HEK293 (cell line): ENCODE measurements at regions not wholly inside any gene's neighbourhood (a gene's known extent, or its start where the extent isn't known, plus 50 kb on each side); places are given as distances from the start of the nearest gene placed in this dataset.

Experiments used
- CTCF ChIA-PET: fragments of 350-600 bp; formaldehyde crosslinking; extraction: SDS; loops from one replicate; lab custom pipeline; 2021; ENCODE audit warnings: antibody characterized with exemption; lab: Yijun Ruan, JAX
- POLR2A ChIA-PET: fragments of 300-600 bp; formaldehyde crosslinking; extraction: SDS; loops from one replicate; lab custom pipeline; 2020; ENCODE audit warnings: antibody characterized with exemption, inconsistent platforms; lab: Yijun Ruan, JAX
- H3K27ac ChIP-seq: fragments of 200-500 bp; sonication (Bioruptor generic); 2 replicates; pipeline ENCODE4 v1.5.1; 2014; ENCODE audit warnings: low read depth, low read length, control low read depth, inconsistent platforms; ENCODE audit errors: extremely low read depth
- H3K36me3 ChIP-seq, 2 experiments: fragments of 200-500 bp in 1 of 2; sonication (Bioruptor generic) in 1 of 2; 1 replicate in 1 of 2; 2 replicates in 1 of 2; pipeline ENCODE4 v1.5.1; 2014 to 2017; ENCODE audit warnings: inconsistent platforms in 2 of 2, low read length in 2 of 2; ENCODE audit not compliant: control insufficient read depth in 2 of 2, insufficient read depth in 1 of 2
- H3K4me1 ChIP-seq: fragments of 200-500 bp; sonication (Bioruptor generic); 2 replicates; pipeline ENCODE4 v1.5.1; 2014; ENCODE audit warnings: mild to moderate bottlenecking, low read length, inconsistent platforms; ENCODE audit not compliant: control insufficient read depth, insufficient read depth
- H3K4me3 ChIP-seq: 2 replicates; pipeline ENCODE4 v1.5.1; 2011; ENCODE audit warnings: low read depth, mild to moderate bottlenecking, control low read depth, low read length, moderate library complexity
- H3K9me3 ChIP-seq: fragments of 200-500 bp; sonication (Bioruptor generic); 2 replicates; pipeline ENCODE4 v1.5.1; 2014; ENCODE audit warnings: low read depth, low read length, inconsistent platforms; ENCODE audit not compliant: control insufficient read depth, insufficient read depth
- GLI2 ChIP-seq: fragments of 450-650 bp; formaldehyde crosslinking; IDR thresholded peaks from 2 replicates; pipeline ENCODE4; 2017; ENCODE audit warnings: missing biosample characterization, missing genetic modification characterization, low read depth, borderline replicate concordance
- KLF1 ChIP-seq: fragments of 450-650 bp; formaldehyde crosslinking; IDR thresholded peaks from 2 replicates; pipeline ENCODE4 v1.5.1; 2016; ENCODE audit warnings: missing biosample characterization, missing genetic modification characterization
- KLF10 ChIP-seq: fragments of 450-650 bp; IDR thresholded peaks from 2 replicates; pipeline ENCODE4 v1.5.1; 2018; ENCODE audit warnings: missing biosample characterization, mild to moderate bottlenecking, missing genetic modification characterization
- MEIS1 ChIP-seq: sonication (generic); formaldehyde crosslinking; IDR thresholded peaks from 2 replicates; pipeline ENCODE4 v1.8.1; 2022; ENCODE audit warnings: missing genetic modification reagents, mild to moderate bottlenecking, borderline replicate concordance
- MZF1 ChIP-seq: fragments of 450-650 bp; formaldehyde crosslinking; IDR thresholded peaks from 2 replicates; pipeline ENCODE4 v1.5.1; 2017; ENCODE audit warnings: missing biosample characterization, missing genetic modification characterization, borderline replicate concordance
- PBX3 ChIP-seq: sonication (generic); formaldehyde crosslinking; IDR thresholded peaks from 2 replicates; pipeline ENCODE4 v1.8.1; 2022; ENCODE audit warnings: mild to moderate bottlenecking, moderate library complexity, missing genetic modification reagents
- YY2 ChIP-seq: fragments of 450-650 bp; formaldehyde crosslinking; IDR thresholded peaks from 2 replicates; pipeline ENCODE4 v1.5.1; 2016; ENCODE audit warnings: missing biosample characterization, missing genetic modification characterization
- ZBTB17 ChIP-seq: fragments of 450-650 bp; formaldehyde crosslinking; IDR thresholded peaks from 2 replicates; pipeline ENCODE4 v1.5.1; 2016; ENCODE audit warnings: missing biosample characterization, missing genetic modification characterization
- ZNF140 ChIP-seq: fragments of 450-650 bp; formaldehyde crosslinking; IDR thresholded peaks from 2 replicates; pipeline ENCODE4 v1.5.1; 2016; ENCODE audit warnings: missing biosample characterization, missing genetic modification characterization
- ZNF423 ChIP-seq: fragments of 450-650 bp; formaldehyde crosslinking; IDR thresholded peaks from 2 replicates; pipeline ENCODE4 v1.5.1; 2016; ENCODE audit warnings: missing biosample characterization, missing genetic modification characterization
- ZNF501 ChIP-seq: fragments of 450-650 bp; formaldehyde crosslinking; IDR thresholded peaks from 2 replicates; pipeline ENCODE4 v1.5.1; 2016; ENCODE audit warnings: missing biosample characterization, missing genetic modification characterization
- ZNF514 ChIP-seq: fragments of 450-650 bp; formaldehyde crosslinking; IDR thresholded peaks from 2 replicates; pipeline ENCODE4 v1.5.1; 2016; ENCODE audit warnings: missing biosample characterization, missing genetic modification characterization
- ZNF560 ChIP-seq: fragments of 450-650 bp; formaldehyde crosslinking; IDR thresholded peaks from 2 replicates; pipeline ENCODE4 v1.5.1; 2017; ENCODE audit warnings: missing biosample characterization, missing genetic modification characterization, borderline replicate concordance
- ZNF600 ChIP-seq: fragments of 450-650 bp; formaldehyde crosslinking; IDR thresholded peaks from 2 replicates; pipeline ENCODE4 v1.5.1; 2016; ENCODE audit warnings: missing biosample characterization, missing genetic modification characterization
- ZNF623 ChIP-seq: fragments of 450-650 bp; formaldehyde crosslinking; IDR thresholded peaks from 2 replicates; pipeline ENCODE4 v1.5.1; 2016; ENCODE audit warnings: missing biosample characterization, missing genetic modification characterization
- ZNF629 ChIP-seq: fragments of 450-650 bp; formaldehyde crosslinking; IDR thresholded peaks from 2 replicates; pipeline ENCODE4 v1.5.1; 2017; ENCODE audit warnings: missing biosample characterization, missing genetic modification characterization
- ZNF654 ChIP-seq: fragments of 450-650 bp; formaldehyde crosslinking; IDR thresholded peaks from 2 replicates; pipeline ENCODE4 v1.5.1; 2016; ENCODE audit warnings: low read depth, missing biosample characterization, missing genetic modification characterization
- ZNF670 ChIP-seq: fragments of 450-650 bp; formaldehyde crosslinking; IDR thresholded peaks from 2 replicates; pipeline ENCODE4 v1.5.1; 2016; ENCODE audit warnings: missing biosample characterization, missing genetic modification characterization, low read depth
- ZNF830 ChIP-seq: fragments of 450-650 bp; IDR thresholded peaks from 2 replicates; pipeline ENCODE4 v1.5.0; 2018; ENCODE audit warnings: missing biosample characterization, missing genetic modification characterization, low read depth, mild to moderate bottlenecking, moderate library complexity
- ZNF837 ChIP-seq: fragments of 450-650 bp; formaldehyde crosslinking; IDR thresholded peaks from 2 replicates; pipeline ENCODE4 v1.5.1; 2016; ENCODE audit warnings: missing biosample characterization, missing genetic modification characterization
- TF ChIP-seq, protein P1 (sequence below): fragments of 450-650 bp; formaldehyde crosslinking; IDR thresholded peaks from 2 replicates; pipeline ENCODE4 v1.5.0; 2017; ENCODE audit warnings: missing biosample characterization, missing genetic modification characterization, borderline replicate concordance
- TF ChIP-seq, protein P2 (sequence below): fragments of 450-650 bp; formaldehyde crosslinking; IDR thresholded peaks from 2 replicates; pipeline ENCODE4 v1.5.1; 2016; ENCODE audit warnings: missing biosample characterization, missing genetic modification characterization

DNA sequence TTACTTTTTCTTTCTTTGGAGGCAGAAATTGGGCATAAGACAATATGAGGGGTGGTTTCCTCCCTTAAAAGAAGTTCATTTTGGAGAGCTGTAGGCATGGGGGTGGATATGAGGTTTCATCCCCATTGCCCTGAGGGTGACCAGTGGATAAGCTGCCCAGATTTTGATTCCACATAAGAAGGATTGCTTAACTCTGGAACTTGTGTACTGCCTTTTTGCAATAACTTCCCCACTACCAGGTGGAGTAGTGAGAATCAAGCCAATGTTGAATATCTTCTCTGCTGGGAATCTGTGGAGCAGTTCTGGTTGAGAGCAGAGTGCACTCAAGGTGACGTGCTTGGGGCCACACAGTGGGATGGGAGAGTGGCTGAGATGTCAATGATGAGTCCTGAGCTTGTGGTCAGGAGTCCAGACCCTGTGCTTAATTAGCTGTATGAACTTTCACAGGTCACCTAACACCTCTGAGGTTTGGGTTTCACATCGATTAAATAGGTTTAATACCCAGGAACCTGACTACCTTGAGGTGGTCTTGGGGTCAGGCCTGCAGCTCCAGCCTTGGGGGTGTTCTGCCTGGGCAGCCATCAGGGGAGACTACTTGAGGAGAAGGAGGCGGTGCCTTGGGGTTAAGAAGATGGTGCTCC is 152.9 kb downstream of the FCRL5 start:
- ChIA-PET POLR2A (interaction anchor here (0.9 kb wide), 1 partner anchor 9 kb away, joined by 4 read pairs; no protein-coding TSS in a partner anchor), CTCF (no interaction called here)
- Histone ChIP-seq H3K4me1 (no peaks in the 10 kb centered on the region), H3K36me3 (no peaks in the 10 kb centered on the region), H3K4me3 (no peak overlapping the region), H3K9me3 (no peaks in the 10 kb centered on the region), H3K27ac (no peak overlapping the region)
- TF ChIP-seq KLF1 (tag by site-specific recombination) (no peak), MEIS1 (no peak), ZNF140 (tag by site-specific recombination) (no peak), ZNF501 (no peak)

DNA sequence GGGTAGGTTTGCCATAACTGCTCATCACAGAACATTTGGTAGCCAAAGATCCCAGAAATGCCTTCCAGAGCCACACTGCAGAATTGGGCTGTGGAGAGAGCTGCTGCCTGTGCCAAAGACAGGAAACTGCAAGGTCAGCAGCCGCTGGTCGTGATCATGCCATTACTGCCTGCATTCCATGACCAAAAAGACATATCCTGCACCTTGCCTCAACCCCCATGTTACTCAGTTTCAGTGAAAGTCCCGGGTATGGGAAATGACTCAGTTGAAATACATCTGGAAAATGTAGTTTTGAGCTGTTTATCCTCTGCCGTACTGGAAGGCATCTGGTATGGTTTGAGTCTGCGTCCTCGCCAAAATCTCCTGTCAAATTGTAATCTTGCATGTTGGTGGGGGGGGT is 161.7 kb downstream of the FCRL5 start:
- H3K27ac ChIP-seq, result no peak overlapping the region
- ChIA-PET CTCF (interaction anchor here (0.6 to 1.5 kb wide), 4 partner anchors 13 to 129 kb away, joined by 3 to 10 read pairs (median 6); no protein-coding TSS in a partner anchor), POLR2A (interaction anchor here (0.6 kb wide), 1 partner anchor 9 kb away, joined by 4 read pairs; no protein-coding TSS in a partner anchor)
- TF ChIP-seq KLF1 (tag by site-specific recombination), result no peak
- no peak for TF ChIP-seq PBX3
- TF ChIP-seq ZNF670 (tag by site-specific recombination), result no peak
- TF ChIP-seq ZNF600 (tag by site-specific recombination), result no peak
- TF ChIP-seq, protein P1, sequence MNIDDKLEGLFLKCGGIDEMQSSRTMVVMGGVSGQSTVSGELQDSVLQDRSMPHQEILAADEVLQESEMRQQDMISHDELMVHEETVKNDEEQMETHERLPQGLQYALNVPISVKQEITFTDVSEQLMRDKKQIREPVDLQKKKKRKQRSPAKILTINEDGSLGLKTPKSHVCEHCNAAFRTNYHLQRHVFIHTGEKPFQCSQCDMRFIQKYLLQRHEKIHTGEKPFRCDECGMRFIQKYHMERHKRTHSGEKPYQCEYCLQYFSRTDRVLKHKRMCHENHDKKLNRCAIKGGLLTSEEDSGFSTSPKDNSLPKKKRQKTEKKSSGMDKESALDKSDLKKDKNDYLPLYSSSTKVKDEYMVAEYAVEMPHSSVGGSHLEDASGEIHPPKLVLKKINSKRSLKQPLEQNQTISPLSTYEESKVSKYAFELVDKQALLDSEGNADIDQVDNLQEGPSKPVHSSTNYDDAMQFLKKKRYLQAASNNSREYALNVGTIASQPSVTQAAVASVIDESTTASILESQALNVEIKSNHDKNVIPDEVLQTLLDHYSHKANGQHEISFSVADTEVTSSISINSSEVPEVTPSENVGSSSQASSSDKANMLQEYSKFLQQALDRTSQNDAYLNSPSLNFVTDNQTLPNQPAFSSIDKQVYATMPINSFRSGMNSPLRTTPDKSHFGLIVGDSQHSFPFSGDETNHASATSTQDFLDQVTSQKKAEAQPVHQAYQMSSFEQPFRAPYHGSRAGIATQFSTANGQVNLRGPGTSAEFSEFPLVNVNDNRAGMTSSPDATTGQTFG (tag by site-specific recombination), result no peak
- no peak for TF ChIP-seq ZNF830 (tag by site-specific recombination)
- TF ChIP-seq ZNF623 (tag by site-specific recombination), result no peak
- no peak for TF ChIP-seq GLI2
- H3K4me3 ChIP-seq, result no peak overlapping the region
- no peaks in the 10 kb centered on the region for H3K36me3 ChIP-seq
- H3K4me1 ChIP-seq, result no peaks in the 10 kb centered on the region
- no peaks in the 10 kb centered on the region for H3K9me3 ChIP-seq

DNA sequence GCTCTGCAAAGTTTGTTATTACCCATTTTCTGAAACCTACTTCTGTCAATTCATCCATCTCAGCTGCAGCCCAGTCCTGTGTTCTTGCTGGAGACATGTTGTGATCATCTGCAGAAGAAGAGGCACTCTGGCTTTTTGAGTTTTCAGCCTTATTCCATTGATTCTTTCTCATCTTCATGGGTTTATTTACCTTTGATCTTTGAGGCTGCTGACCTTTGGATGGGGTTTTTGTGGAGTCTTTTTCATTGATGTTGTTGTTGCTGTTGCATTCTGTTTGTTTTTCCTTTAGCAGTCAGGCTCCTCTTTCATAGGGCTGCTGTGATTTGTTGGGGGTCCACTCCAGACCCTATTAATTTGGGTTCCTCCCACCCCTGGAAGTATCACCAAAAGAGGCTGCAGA is 164.3 kb downstream of the FCRL5 start:
- POLR2A ChIA-PET, result no interaction called here
- H3K9me3 ChIP-seq, result no peaks in the 10 kb centered on the region
- H3K4me1 ChIP-seq, result no peaks in the 10 kb centered on the region
- H3K4me3 ChIP-seq, result no peak overlapping the region
- H3K36me3 ChIP-seq, result no peaks in the 10 kb centered on the region
- no peak overlapping the region for H3K27ac ChIP-seq
- TF ChIP-seq ZNF837 (no peak), ZNF514 (tag by site-specific recombination) (no peak), ZBTB17 (tag by site-specific recombination) (no peak), MZF1 (tag by site-specific recombination) (no peak), ZNF830 (tag by site-specific recombination) (no peak), ZNF629 (no peak), ZNF560 (tag by site-specific recombination) (no peak), ZNF423 (tag by site-specific recombination) (no peak), ZNF600 (tag by site-specific recombination) (no peak), KLF10 (no peak), YY2 (no peak), ZNF670 (tag by site-specific recombination) (no peak), ZNF654 (no peak)
- TF ChIP-seq, protein P2, sequence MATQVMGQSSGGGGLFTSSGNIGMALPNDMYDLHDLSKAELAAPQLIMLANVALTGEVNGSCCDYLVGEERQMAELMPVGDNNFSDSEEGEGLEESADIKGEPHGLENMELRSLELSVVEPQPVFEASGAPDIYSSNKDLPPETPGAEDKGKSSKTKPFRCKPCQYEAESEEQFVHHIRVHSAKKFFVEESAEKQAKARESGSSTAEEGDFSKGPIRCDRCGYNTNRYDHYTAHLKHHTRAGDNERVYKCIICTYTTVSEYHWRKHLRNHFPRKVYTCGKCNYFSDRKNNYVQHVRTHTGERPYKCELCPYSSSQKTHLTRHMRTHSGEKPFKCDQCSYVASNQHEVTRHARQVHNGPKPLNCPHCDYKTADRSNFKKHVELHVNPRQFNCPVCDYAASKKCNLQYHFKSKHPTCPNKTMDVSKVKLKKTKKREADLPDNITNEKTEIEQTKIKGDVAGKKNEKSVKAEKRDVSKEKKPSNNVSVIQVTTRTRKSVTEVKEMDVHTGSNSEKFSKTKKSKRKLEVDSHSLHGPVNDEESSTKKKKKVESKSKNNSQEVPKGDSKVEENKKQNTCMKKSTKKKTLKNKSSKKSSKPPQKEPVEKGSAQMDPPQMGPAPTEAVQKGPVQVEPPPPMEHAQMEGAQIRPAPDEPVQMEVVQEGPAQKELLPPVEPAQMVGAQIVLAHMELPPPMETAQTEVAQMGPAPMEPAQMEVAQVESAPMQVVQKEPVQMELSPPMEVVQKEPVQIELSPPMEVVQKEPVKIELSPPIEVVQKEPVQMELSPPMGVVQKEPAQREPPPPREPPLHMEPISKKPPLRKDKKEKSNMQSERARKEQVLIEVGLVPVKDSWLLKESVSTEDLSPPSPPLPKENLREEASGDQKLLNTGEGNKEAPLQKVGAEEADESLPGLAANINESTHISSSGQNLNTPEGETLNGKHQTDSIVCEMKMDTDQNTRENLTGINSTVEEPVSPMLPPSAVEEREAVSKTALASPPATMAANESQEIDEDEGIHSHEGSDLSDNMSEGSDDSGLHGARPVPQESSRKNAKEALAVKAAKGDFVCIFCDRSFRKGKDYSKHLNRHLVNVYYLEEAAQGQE (tag by site-specific recombination), result no peak
- TF ChIP-seq, all 188 proteins: peak for 0
- CTCF ChIA-PET, result interaction anchor here (0.7 kb wide), 1 partner anchor 60 kb away, joined by 3 read pairs; no protein-coding TSS in a partner anchor
